Muscle of leg (tissue), 3 donors: ENCODE measurements at regions not wholly inside any gene's neighbourhood (a gene's known extent, or its start where the extent isn't known, plus 50 kb on each side); places are given as distances from the start of the nearest gene placed in this dataset.

Source experiments
- DNase-seq: peaks from one replicate; pipeline ENCODE4 v3.0.0; 2013
- H3K27ac ChIP-seq: one replicate; pipeline ENCODE4 v1.5.1; 2013; ENCODE audit warnings: mild to moderate bottlenecking, low read length, control low read depth
- H3K27me3 ChIP-seq: one replicate; pipeline ENCODE4 v1.6.1; 2013; ENCODE audit warnings: low read length; ENCODE audit not compliant: control insufficient read depth, insufficient read depth
- H3K36me3 ChIP-seq: one replicate; pipeline ENCODE4 v1.6.1; 2013; ENCODE audit warnings: low read length; ENCODE audit not compliant: control insufficient read depth, insufficient read depth
- H3K4me1 ChIP-seq: one replicate; pipeline ENCODE4 v1.6.1; 2013; ENCODE audit warnings: low read length; ENCODE audit not compliant: control insufficient read depth, insufficient read depth
- H3K4me3 ChIP-seq: one replicate; pipeline ENCODE4 v1.5.1; 2013; ENCODE audit warnings: low read length, control low read depth
- H3K9me3 ChIP-seq: replicated peaks from 2 replicates; pipeline ENCODE4 v1.6.1; 2013; ENCODE audit warnings: low read depth, low read length; ENCODE audit not compliant: control insufficient read depth
- WGBS: methylation state at CpG from one replicate; pipeline ENCODE4 v1.1.5; 2013; ENCODE audit warnings: missing lambda C conversion rate; ENCODE audit not compliant: insufficient coverage; 5-methylcytosine and 5-hydroxymethylcytosine counted together

DNA sequence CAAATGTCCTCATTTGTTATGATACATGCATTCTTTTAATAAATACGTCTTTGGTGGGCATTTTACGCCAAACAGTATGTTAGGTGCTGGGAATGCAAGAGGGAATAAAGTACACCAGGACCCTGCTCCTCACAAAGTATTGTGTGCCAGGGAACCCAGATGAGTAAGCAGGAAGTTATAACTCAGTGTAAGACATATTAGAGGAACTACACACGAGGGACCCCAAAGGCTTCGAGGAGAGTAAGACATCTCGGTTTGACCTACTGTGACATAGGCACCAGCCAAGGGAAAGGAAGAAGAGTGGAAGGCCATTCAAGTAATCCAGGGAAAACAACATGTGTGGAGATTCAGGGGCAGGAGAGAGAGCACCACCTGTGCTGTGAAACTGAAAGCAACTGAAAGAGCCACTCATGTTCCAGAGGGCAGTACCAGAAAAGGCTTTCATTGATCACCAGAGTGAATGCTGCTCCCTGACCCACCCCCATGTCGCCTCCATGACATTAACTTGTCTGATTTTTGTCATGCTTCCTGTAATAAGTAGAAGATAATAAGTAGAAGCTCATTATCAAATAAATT lies 542.5 kb upstream of the PKN2 start:
- Histone ChIP-seq H3K27ac (no peak overlapping the region), H3K27me3 (no peaks in the 10 kb centered on the region), H3K4me3 (no peak overlapping the region), H3K9me3 (no peaks in the 10 kb centered on the region), H3K4me1 (no peaks in the 10 kb centered on the region), H3K36me3 (no peaks in the 10 kb centered on the region)
- 31% methylated on average over 4 of the region's 6 CpGs for WGBS
- DNase-seq = no peak

DNA sequence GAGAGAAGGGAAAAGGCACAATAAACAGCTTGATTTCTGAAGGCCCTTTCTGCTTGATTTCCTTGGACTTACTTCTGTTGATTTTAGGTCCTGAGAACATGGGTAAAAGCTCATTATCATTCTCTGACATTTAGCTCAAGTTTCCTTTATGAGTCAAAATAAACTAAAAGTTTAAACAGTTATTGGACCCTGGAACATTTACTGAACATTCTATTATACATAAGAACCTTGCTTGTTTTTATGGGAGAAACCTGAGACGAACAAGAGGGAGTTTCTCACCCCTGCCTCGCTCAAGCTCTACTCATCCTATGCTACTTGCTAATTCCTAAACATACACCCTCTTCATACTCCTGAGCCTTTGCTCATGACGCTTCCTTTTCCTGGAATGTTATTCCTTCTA lies 538.3 kb upstream of the PKN2 start:
- WGBS = 80% methylated on average over 1 of the region's 3 CpGs
- Histone ChIP-seq H3K9me3 (no peaks in the 10 kb centered on the region), H3K27me3 (no peaks in the 10 kb centered on the region), H3K36me3 (no peaks in the 10 kb centered on the region), H3K4me1 (no peaks in the 10 kb centered on the region), H3K4me3 (no peak overlapping the region), H3K27ac (no peak overlapping the region)
- DNase-seq = no peak

DNA sequence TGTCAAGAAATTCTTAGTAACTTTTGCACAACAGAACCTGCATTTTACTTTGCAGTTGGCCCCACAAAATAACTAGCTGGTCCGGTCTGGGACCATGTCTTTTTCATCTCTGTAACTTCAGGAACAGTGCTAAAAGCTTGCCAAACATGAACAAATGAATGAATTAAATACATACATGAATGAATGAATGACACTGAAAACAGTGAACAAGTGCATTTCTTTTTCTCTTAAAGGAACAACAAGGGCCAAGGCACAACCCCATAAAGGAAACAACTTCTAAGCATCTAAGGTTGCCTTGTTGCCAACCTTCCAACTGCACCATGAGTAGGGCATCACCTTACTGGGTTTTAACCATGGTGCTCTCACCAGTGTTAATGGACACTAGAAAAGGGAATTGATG lies 534.4 kb upstream of the PKN2 start:
- Histone ChIP-seq H3K27me3 (no peaks in the 10 kb centered on the region), H3K27ac (no peak overlapping the region), H3K4me3 (no peak overlapping the region), H3K9me3 (no peaks in the 10 kb centered on the region), H3K36me3 (no peaks in the 10 kb centered on the region), H3K4me1 (no peaks in the 10 kb centered on the region)
- DNase-seq = no peak
- WGBS = no CpG with 5 or more reads among the region's 1 CpG

DNA sequence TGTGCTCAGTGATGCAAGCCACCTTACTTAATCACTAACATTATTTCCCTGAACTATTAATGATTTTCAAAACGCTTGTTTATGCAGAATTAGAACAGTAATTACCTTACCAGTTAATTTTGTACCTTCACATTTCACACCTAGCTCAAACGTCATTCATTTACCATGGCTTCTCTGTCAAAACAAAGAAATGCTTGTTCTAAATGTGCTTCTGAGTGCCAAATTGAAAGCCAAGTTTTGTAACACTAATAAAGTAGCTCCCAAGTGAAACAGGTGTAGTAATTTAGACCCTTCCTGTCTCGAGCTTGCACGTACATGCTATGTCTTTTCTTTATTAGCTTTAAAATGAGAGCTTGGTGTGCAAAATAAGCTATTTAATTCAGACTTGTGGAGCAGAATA lies 533.7 kb upstream of the PKN2 start:
- 60% methylated on average over 1 of the region's 4 CpGs for WGBS
- H3K9me3 ChIP-seq = no peaks in the 10 kb centered on the region

DNA sequence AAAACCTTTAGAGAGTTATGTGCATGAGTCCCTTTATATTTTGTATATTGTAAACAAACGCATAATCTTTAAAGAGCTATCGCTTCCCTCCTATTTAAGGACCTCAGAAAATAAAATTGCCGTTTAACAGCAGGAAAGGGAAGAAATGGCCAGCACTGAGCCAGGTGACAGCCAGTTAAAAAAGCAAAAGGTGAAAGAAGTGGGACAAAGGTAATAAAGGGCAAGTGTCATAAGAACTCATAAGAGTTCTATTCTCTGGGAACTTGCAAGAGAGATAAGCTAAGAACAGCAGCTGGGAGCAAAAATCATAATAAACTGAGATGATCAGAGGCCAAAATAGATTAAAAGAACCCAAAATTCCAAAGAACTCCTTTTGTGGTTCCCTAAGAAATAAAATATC lies 520.9 kb upstream of the PKN2 start:
- Histone ChIP-seq H3K4me3 (no peak overlapping the region), H3K27ac (no peak overlapping the region), H3K9me3 (no peaks in the 10 kb centered on the region), H3K27me3 (no peaks in the 10 kb centered on the region), H3K36me3 (no peaks in the 10 kb centered on the region), H3K4me1 (no peaks in the 10 kb centered on the region)
- no peak for DNase-seq
- WGBS = no CpG with 5 or more reads among the region's 3 CpGs

More for the DNA sequence above, 533.7 kb upstream of the PKN2 start:
- H3K4me1 ChIP-seq = no peaks in the 10 kb centered on the region
- no peak overlapping the region for H3K27ac ChIP-seq
- H3K27me3 ChIP-seq = no peaks in the 10 kb centered on the region
- DNase-seq = no peak
- no peaks in the 10 kb centered on the region for H3K36me3 ChIP-seq
- no peak overlapping the region for H3K4me3 ChIP-seq

DNA sequence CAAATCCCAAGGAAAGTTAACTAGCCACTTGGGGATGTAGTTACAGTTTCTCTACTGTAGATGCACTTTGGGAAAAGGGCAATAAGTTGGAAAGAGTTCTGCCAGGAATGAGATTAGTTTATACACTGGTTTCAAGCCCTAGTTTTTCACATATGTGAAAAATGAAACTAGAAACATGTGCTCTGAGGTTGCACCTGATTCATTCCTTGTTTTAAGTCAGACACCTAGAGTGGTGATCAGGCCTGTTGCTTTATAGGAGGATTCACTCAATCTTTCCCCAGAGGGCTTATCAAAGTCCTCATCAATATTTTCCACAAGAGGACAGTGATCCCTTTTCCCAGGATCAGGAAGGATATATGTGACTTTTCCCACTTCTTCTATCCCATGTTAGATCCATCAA lies 515.9 kb upstream of the PKN2 start:
- Histone ChIP-seq H3K36me3 (no peaks in the 10 kb centered on the region), H3K4me3 (no peak overlapping the region), H3K9me3 (no peaks in the 10 kb centered on the region), H3K27ac (no peak overlapping the region), H3K4me1 (no peaks in the 10 kb centered on the region), H3K27me3 (no peaks in the 10 kb centered on the region)
- no peak for DNase-seq

DNA sequence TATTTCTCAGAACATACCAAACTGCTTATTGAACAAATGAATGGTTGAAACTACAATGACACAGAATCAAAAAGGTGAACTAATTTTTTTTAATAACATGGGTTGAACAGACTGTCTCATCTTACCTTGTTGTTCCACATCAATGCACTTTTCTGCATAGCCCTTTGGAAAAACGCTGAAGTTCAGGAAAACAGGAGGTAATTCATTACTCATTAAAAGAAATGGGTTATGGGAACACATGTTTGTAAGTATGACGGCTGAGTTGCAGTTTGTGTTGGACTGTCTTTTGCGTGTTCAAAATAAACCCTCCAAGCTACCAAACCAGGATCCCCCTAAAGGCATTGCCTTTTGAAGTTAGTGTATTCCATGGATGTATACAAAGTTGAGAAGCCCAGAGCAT lies 514.9 kb upstream of the PKN2 start:
- Histone ChIP-seq H3K9me3 (no peaks in the 10 kb centered on the region), H3K4me1 (no peaks in the 10 kb centered on the region), H3K27ac (no peak overlapping the region), H3K27me3 (no peaks in the 10 kb centered on the region), H3K36me3 (no peaks in the 10 kb centered on the region), H3K4me3 (no peak overlapping the region)
- no peak for DNase-seq
- WGBS = no CpG with 5 or more reads among the region's 3 CpGs

DNA sequence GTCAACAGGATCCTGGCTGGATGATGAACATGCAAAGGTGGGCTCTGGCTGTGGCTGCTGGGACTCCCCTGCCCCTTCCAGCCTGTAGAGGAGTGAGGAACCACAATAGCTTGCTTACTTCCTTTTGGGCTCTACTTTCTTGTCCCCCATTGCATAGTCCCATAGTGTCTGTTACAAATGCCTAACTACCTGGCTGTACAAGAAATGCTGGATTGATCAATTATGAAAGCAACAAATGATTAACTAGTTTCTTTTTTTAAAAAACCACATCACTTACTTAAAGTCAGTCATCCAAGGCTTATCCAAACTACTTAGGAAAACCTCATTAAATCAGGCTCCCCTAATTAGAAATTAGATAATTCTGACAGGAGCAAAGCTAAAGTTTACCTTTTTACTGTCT lies 514.1 kb upstream of the PKN2 start:
- no peak for DNase-seq
- no peaks in the 10 kb centered on the region for H3K4me1 ChIP-seq
- no peak overlapping the region for H3K27ac ChIP-seq
- H3K36me3 ChIP-seq = no peaks in the 10 kb centered on the region
- H3K27me3 ChIP-seq = no peaks in the 10 kb centered on the region
- no peak overlapping the region for H3K4me3 ChIP-seq
- no peaks in the 10 kb centered on the region for H3K9me3 ChIP-seq

DNA sequence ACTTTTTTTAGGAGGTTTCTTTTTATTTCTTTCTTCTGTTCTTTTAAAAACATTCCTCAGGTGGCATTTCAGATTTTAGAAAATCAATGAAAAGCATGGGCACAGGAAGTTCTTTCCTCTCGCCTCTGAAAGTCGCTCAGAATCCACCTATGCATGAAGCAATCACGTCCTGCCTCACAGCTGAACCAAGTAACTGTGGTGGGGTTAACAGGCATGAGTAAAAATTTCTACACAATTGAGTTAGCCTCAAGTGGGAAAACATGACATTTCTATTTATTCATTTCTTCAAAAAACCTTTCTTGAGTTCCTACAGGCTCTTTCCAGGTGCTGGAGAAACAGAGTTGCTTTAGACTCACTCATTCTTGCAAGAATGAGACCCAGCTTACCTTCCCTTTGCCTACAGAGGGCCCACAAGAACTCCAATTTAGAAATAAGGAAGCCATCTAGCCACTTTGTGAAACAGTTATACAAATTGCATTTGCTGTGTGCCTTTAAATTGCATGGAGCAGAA lies 508.9 kb upstream of the PKN2 start:
- DNase-seq = no peak
- no peaks in the 10 kb centered on the region for H3K9me3 ChIP-seq
- WGBS = no CpG with 5 or more reads among the region's 3 CpGs

DNA sequence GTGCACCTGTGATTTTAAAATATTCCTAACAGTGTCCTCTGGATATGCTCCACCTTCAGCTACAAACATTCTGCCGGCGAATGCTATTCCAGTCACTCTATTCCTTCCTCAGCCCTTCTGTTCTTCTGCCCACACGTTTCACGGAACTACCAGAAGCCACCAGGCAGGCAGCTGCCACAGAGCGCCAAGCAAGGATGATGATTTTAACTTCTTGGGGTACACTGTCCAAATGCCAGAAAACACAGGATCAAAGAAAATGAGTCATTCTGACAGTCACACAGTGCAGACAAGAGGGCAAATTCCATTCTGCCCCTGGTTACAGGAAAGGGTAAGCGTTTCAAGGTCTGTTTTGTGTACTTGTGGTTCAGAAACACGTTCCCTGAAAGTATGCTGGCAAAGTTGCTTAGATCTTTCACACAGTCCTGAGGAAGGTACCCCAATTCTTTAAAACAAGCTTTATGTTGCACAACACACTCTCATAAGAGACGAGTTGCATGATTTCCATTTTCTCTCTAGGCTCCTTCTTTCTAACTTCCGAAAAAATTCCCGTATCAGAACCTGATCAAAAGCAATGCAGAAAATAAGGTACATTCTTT lies 508.3 kb upstream of the PKN2 start:
- no peak for DNase-seq
- no peaks in the 10 kb centered on the region for H3K27me3 ChIP-seq
- no peaks in the 10 kb centered on the region for H3K9me3 ChIP-seq
- WGBS = 67% methylated on average over 4 of the region's 10 CpGs
- no peaks in the 10 kb centered on the region for H3K36me3 ChIP-seq
- no peak overlapping the region for H3K27ac ChIP-seq
- no peak overlapping the region for H3K4me3 ChIP-seq
- H3K4me1 ChIP-seq = no peaks in the 10 kb centered on the region

More for the DNA sequence above, 508.9 kb upstream of the PKN2 start:
- Histone ChIP-seq H3K4me1 (no peaks in the 10 kb centered on the region), H3K27me3 (no peaks in the 10 kb centered on the region), H3K4me3 (no peak overlapping the region), H3K27ac (no peak overlapping the region), H3K36me3 (no peaks in the 10 kb centered on the region)

DNA sequence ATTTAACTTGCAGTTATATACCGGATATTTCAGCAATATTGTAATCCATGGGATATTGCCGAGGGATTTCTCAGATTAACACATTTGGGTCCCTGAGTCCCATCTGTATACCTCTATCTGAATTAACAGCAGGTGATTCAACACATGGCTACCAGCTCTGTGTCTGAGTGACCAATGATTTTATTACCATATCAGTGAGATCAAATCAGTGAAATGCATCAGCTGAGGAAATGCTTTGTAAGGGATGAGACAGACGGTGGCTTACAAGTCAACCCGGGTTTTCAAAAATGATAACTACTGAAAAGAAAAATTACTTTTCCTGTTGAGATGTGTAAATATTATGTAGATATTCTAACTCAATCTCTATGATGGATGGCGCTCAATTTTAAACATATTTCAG lies 504.1 kb upstream of the PKN2 start:
- Histone ChIP-seq H3K4me1 (no peaks in the 10 kb centered on the region), H3K27me3 (no peaks in the 10 kb centered on the region), H3K4me3 (no peak overlapping the region), H3K27ac (no peak overlapping the region), H3K36me3 (no peaks in the 10 kb centered on the region), H3K9me3 (no peaks in the 10 kb centered on the region)
- no CpG with 5 or more reads among the region's 5 CpGs for WGBS
- DNase-seq = no peak
